Vagina (tissue), 2 donors: ENCODE measurements at regions not wholly inside any gene's neighbourhood (a gene's known extent, or its start where the extent isn't known, plus 50 kb on each side); places are given as distances from the start of the nearest gene placed in this dataset.

Source experiments
- DNase-seq, 2 donors: peaks; one replicate each; pipeline ENCODE4 v3.0.0-alpha.2; 2017; ENCODE audit errors: extremely low spot score in 2 of 2
- H3K27ac ChIP-seq: fragments of 200-600 bp; sonication (generic); one replicate; pipeline ENCODE4 v1.5.1; 2019
- H3K27me3 ChIP-seq: fragments of 200-600 bp; sonication (generic); one replicate; pipeline ENCODE4 v1.5.1; 2019
- H3K36me3 ChIP-seq, 2 donors: fragments of 200-600 bp; sonication (generic); one replicate each; pipeline ENCODE4 v1.5.1; 2017 to 2019
- H3K4me1 ChIP-seq: fragments of 200-600 bp; sonication (generic); one replicate; pipeline ENCODE4 v1.5.1; 2019
- H3K4me3 ChIP-seq, 2 donors: fragments of 200-600 bp; sonication (generic); 1 replicate in 1 of 2; 2 replicates in 1 of 2; pipeline ENCODE4 v1.5.1; 2016 to 2019
- H3K9me3 ChIP-seq: fragments of 200-600 bp; sonication (generic); one replicate; pipeline ENCODE4 v1.5.1; 2019
- CTCF ChIP-seq, 3 experiments: fragments of 450-650 bp in 2 of 3; fragments of 200-600 bp in 1 of 3; sonication (generic) in 1 of 3; IDR thresholded peaks; one replicate each; pipeline ENCODE4 v1.5.1; 2017 to 2019; ENCODE audit warnings: antibody characterized with exemption in 3 of 3, mild to moderate bottlenecking in 2 of 3, moderate library complexity in 2 of 3
- POLR2A ChIP-seq, 2 donors: fragments of 450-650 bp; IDR thresholded peaks; one replicate each; pipeline ENCODE4 v1.6.1; 2017; ENCODE audit warnings: antibody characterized with exemption in 2 of 2, mild to moderate bottlenecking in 2 of 2, moderate library complexity in 2 of 2
- POLR2AphosphoS5 ChIP-seq, 2 donors: sonication (generic); formaldehyde crosslinking; IDR thresholded peaks; one replicate each; pipeline ENCODE4 v1.9.0; 2017; ENCODE audit warnings: antibody characterized with exemption in 2 of 2, mild to moderate bottlenecking in 2 of 2, low read depth in 1 of 2; ENCODE audit not compliant: insufficient read depth in 1 of 2
- intact Hi-C: fragments of 100-400 bp; cut with DNase I; formaldehyde crosslinking; loops from one replicate; pipeline ENCODE4 v1.15.1; 2023

GRCh38 chr10:4775808-4776207 lies 50.2 kb upstream of the AKR1E2 start:
- no peak overlapping the region for H3K4me3 ChIP-seq
- DNase-seq, result no peak
- no peaks in the 10 kb centered on the region for H3K9me3 ChIP-seq
- H3K27ac ChIP-seq, result no peak overlapping the region
- H3K36me3 ChIP-seq, result no peaks in the 10 kb centered on the region
- H3K27me3 ChIP-seq, result no peaks in the 10 kb centered on the region
- peaks cover 16% of the 10 kb centered on the region for H3K4me1 ChIP-seq
- TF ChIP-seq POLR2A (IDR thresholded peaks at IDR 0.05), result no peak
- TF ChIP-seq CTCF (IDR thresholded peaks at IDR 0.05), result no peak
- TF ChIP-seq POLR2AphosphoS5 (IDR thresholded peaks at IDR 0.05; ENCODE audit: insufficient read depth in 1 of 2, low read depth in 1 of 2), result no peak
- intact Hi-C loops, result no loop called here

- no peak overlapping the region for H3K4me3 ChIP-seq
- H3K27me3 ChIP-seq, result no peaks in the 10 kb centered on the region
- H3K4me1 ChIP-seq, result peaks cover 5% of the 10 kb centered on the region
- no peaks in the 10 kb centered on the region for H3K9me3 ChIP-seq
- DNase-seq, result no peak
- TF ChIP-seq POLR2A (IDR thresholded peaks at IDR 0.05), result no peak
- no peak for TF ChIP-seq CTCF (IDR thresholded peaks at IDR 0.05)
- TF ChIP-seq POLR2AphosphoS5 (IDR thresholded peaks at IDR 0.05; ENCODE audit: insufficient read depth in 1 of 2, low read depth in 1 of 2), result no peak
- no peaks in the 10 kb centered on the region for H3K36me3 ChIP-seq
- intact Hi-C loops, result loop anchor here (5.0 kb wide), 1 partner anchor 1575 kb away; no protein-coding TSS in a partner anchor
- no peak overlapping the region for H3K27ac ChIP-seq
These were observed 53.8 kb upstream of the AKR1E2 start for GRCh38 chr10:4772202-4772570.

GRCh38 chr10:4771554-4772201 lies 54.3 kb upstream of the AKR1E2 start:
- Histone ChIP-seq H3K27me3 (no peaks in the 10 kb centered on the region), H3K27ac (peak overlapping the region; percentile 52), H3K4me3 (no peak overlapping the region), H3K4me1 (peaks cover 8% of the 10 kb centered on the region), H3K9me3 (no peaks in the 10 kb centered on the region), H3K36me3 (no peaks in the 10 kb centered on the region)
- no peak for TF ChIP-seq POLR2A (IDR thresholded peaks at IDR 0.05)
- no peak for TF ChIP-seq CTCF (IDR thresholded peaks at IDR 0.05)
- no peak for TF ChIP-seq POLR2AphosphoS5 (IDR thresholded peaks at IDR 0.05; ENCODE audit: insufficient read depth in 1 of 2, low read depth in 1 of 2)
- intact Hi-C loops, result loop anchor here (5.0 kb wide), 1 partner anchor 1574 kb away; no protein-coding TSS in a partner anchor
- DNase-seq, result no peak

GRCh38 chr10:4770801-4771553 lies 55.0 kb upstream of the AKR1E2 start:
- TF ChIP-seq CTCF (IDR thresholded peaks at IDR 0.05) (peak in 1 of 3 experiments; percentile 36), POLR2A (IDR thresholded peaks at IDR 0.05) (no peak), POLR2AphosphoS5 (IDR thresholded peaks at IDR 0.05; ENCODE audit: insufficient read depth in 1 of 2, low read depth in 1 of 2) (peak in 1 of 2 donors; percentile 93)
- no peak for DNase-seq
- Histone ChIP-seq H3K27ac (peak overlapping the region; percentile 52), H3K36me3 (no peaks in the 10 kb centered on the region), H3K4me1 (peaks cover 15% of the 10 kb centered on the region), H3K27me3 (no peaks in the 10 kb centered on the region), H3K9me3 (no peaks in the 10 kb centered on the region), H3K4me3 (no peak overlapping the region)
- intact Hi-C loops, result loop anchor here (5.0 kb wide), 1 partner anchor 1574 kb away; no protein-coding TSS in a partner anchor

GRCh38 chr10:4768416-4768815 lies 57.6 kb upstream of the AKR1E2 start:
- H3K4me1 ChIP-seq, result peaks cover 16% of the 10 kb centered on the region
- TF ChIP-seq POLR2AphosphoS5 (IDR thresholded peaks at IDR 0.05; ENCODE audit: insufficient read depth in 1 of 2, low read depth in 1 of 2), result no peak
- no peak overlapping the region for H3K4me3 ChIP-seq
- intact Hi-C loops, result no loop called here
- H3K27me3 ChIP-seq, result no peaks in the 10 kb centered on the region
- no peak overlapping the region for H3K27ac ChIP-seq
- no peaks in the 10 kb centered on the region for H3K36me3 ChIP-seq
- DNase-seq, result no peak
- H3K9me3 ChIP-seq, result no peaks in the 10 kb centered on the region
